GM23248 (cell line): ENCODE measurements at regions not wholly inside any gene's neighbourhood (a gene's known extent, or its start where the extent isn't known, plus 50 kb on each side); places are given as distances from the start of the nearest gene placed in this dataset.

Source experiments
- DNase-seq: peaks from one replicate; pipeline ENCODE4 v3.0.0-alpha.2; 2015
- H2AFZ ChIP-seq: fragments of 200-600 bp; sonication (generic); 2 replicates; pipeline ENCODE4 v1.6.1; 2016; ENCODE audit warnings: antibody characterized with exemption
- H3F3A ChIP-seq: fragments of 200-600 bp; sonication (generic); 2 replicates; pipeline ENCODE4 v1.6.1; 2016; ENCODE audit warnings: mild to moderate bottlenecking, antibody characterized with exemption, mixed run types; ENCODE audit not compliant: insufficient read depth
- H3K27ac ChIP-seq: fragments of 200-600 bp; sonication (generic); 2 replicates; pipeline ENCODE4 v1.5.1; 2016; ENCODE audit warnings: mild to moderate bottlenecking
- H3K27me3 ChIP-seq: fragments of 200-600 bp; sonication (generic); replicated peaks from 2 replicates; pipeline ENCODE4 v1.6.1; 2016; ENCODE audit warnings: mild to moderate bottlenecking; ENCODE audit not compliant: insufficient read depth
- H3K36me3 ChIP-seq: fragments of 200-600 bp; sonication (generic); 2 replicates; pipeline ENCODE4 v1.6.1; 2016; ENCODE audit warnings: low read depth, mild to moderate bottlenecking
- H3K4me1 ChIP-seq: fragments of 200-600 bp; sonication (generic); 2 replicates; pipeline ENCODE4 v1.6.1; 2016; ENCODE audit warnings: mild to moderate bottlenecking; ENCODE audit not compliant: insufficient read depth
- H3K4me2 ChIP-seq: fragments of 200-600 bp; sonication (generic); one replicate; pipeline ENCODE4 v1.6.1; 2016; ENCODE audit warnings: mild to moderate bottlenecking; ENCODE audit not compliant: unreplicated experiment
- H3K4me3 ChIP-seq: fragments of 200-600 bp; sonication (generic); 2 replicates; pipeline ENCODE4 v1.5.1; 2016; ENCODE audit warnings: mild to moderate bottlenecking
- H3K79me2 ChIP-seq: fragments of 200-600 bp; sonication (generic); 2 replicates; pipeline ENCODE4 v1.6.1; 2016; ENCODE audit warnings: mild to moderate bottlenecking; ENCODE audit not compliant: insufficient read depth
- H3K9ac ChIP-seq: fragments of 200-600 bp; sonication (generic); 2 replicates; pipeline ENCODE4 v1.6.1; 2016; ENCODE audit warnings: mild to moderate bottlenecking
- H3K9me2 ChIP-seq: fragments of 200-600 bp; sonication (generic); 2 replicates; pipeline ENCODE4 v1.6.1; 2016; ENCODE audit warnings: mixed run types, mild to moderate bottlenecking, moderate library complexity; ENCODE audit not compliant: insufficient read depth
- H3K9me3 ChIP-seq: fragments of 200-600 bp; sonication (generic); one replicate; pipeline ENCODE4 v1.6.1; 2017; ENCODE audit warnings: low read depth
- H4K20me1 ChIP-seq: fragments of 200-600 bp; sonication (generic); 2 replicates; pipeline ENCODE4 v1.6.0; 2016; ENCODE audit not compliant: insufficient read depth
- EZH2 ChIP-seq: fragments of 200-600 bp; sonication (generic); IDR thresholded peaks from 2 replicates; pipeline ENCODE4 v1.6.1; 2018; ENCODE audit warnings: antibody characterized with exemption, mild to moderate bottlenecking; ENCODE audit not compliant: insufficient read depth, poor library complexity, severe bottlenecking
- EZH2phosphoT487 ChIP-seq: fragments of 200-600 bp; sonication (generic); IDR thresholded peaks from 2 replicates; pipeline ENCODE4 v1.6.1; 2018; ENCODE audit warnings: antibody characterized with exemption, moderate library complexity, mild to moderate bottlenecking, low read depth; ENCODE audit not compliant: insufficient read depth
- WGBS, 2 experiments: methylation state at CpG; one replicate each; pipeline ENCODE4 v1.1.6; 2015 to 2017; ENCODE audit warnings: low lambda C conversion rate in 2 of 2, low coverage in 1 of 2; ENCODE audit errors: missing lambda C conversion rate in 2 of 2; 5-methylcytosine and 5-hydroxymethylcytosine counted together
- in situ Hi-C: fragments of 300-500 bp; cut with MboI; formaldehyde crosslinking; loops from 2 replicates; pipeline ENCODE4 v1.15.0; 2020

DNA sequence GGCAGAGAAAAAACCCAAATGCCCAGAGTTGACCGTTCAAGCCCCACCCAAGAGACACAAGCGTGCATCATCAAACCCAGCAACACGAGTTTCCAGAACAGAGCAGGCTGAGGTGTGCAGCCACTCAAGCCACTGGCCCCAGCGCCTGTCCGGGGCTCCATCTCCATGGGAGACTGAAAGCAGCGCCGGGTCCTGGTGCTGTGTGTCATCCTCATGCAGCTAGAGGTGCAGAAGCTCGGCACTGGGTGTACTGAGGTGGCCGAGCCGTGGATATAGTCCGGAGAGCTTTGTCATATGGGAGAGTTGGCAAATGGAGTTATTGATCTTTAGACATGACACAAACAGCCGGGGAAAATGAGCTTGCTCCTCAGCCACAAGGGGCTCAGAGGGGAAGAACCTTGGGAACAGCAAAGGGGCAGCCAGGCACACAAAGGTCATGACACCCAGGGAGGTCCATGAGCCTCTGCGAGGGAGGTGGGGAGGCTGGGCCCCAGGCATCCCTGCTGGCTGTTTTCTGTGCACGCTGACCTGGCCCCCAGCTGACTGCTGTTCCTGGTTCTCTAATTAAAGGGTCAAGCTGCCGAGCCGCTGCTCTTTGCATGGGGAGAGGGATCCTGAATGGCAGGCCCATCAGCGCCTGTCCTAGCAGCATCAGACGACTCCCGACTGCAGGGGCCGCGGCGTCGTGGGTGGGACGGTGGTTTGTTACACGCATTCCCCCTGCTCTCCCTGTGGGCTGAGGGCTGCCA, 145.4 kb upstream of the SFSWAP start:
- Histone ChIP-seq H3K9me3 (no peaks in the 10 kb centered on the region), H3K4me1 (no peaks in the 10 kb centered on the region), H4K20me1 (no peaks in the 10 kb centered on the region), H3K79me2 (no peaks in the 10 kb centered on the region), H3K4me2 (no peak overlapping the region), H3K9ac (no peak overlapping the region), H3K27me3 (no peaks in the 10 kb centered on the region), H3K27ac (no peak overlapping the region), H3K9me2 (no peaks in the 10 kb centered on the region), H2AFZ (no peak overlapping the region), H3F3A (no peaks in the 10 kb centered on the region), H3K4me3 (no peak overlapping the region), H3K36me3 (no peaks in the 10 kb centered on the region)
- in situ Hi-C loops: no loop called here
- WGBS, 2 experiments: 46 to 53% methylated on average over 25 of the region's 25 CpGs
- no peak for DNase-seq
- TF ChIP-seq EZH2phosphoT487 (no peak), EZH2 (no peak)

DNA sequence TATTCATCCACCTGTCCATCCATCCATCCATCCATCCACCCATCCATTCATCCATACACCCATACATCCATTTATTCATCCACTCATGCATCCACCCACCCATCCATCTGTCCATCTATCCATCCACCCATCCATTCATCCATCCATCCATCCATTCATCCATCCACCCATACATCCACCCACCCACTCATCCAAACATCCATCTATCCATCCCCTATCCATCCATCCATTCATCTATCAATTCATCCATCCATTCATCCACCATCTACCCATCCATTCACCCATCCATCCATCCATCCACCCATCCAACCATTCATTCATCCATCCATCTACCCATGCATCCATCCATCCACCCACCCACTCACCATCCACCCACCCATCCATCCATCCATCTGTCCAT, 142.6 kb upstream of the SFSWAP start:
- Histone ChIP-seq H3K4me2 (no peak overlapping the region), H3K27me3 (no peaks in the 10 kb centered on the region), H3F3A (no peaks in the 10 kb centered on the region), H3K4me1 (no peaks in the 10 kb centered on the region), H3K9ac (no peak overlapping the region), H3K27ac (no peak overlapping the region), H4K20me1 (no peaks in the 10 kb centered on the region), H3K9me2 (no peaks in the 10 kb centered on the region), H3K9me3 (no peaks in the 10 kb centered on the region), H3K79me2 (no peaks in the 10 kb centered on the region), H3K4me3 (no peak overlapping the region), H3K36me3 (no peaks in the 10 kb centered on the region), H2AFZ (no peak overlapping the region)
- TF ChIP-seq EZH2phosphoT487 (no peak), EZH2 (no peak)
- in situ Hi-C loops: no loop called here
- no peak for DNase-seq

DNA sequence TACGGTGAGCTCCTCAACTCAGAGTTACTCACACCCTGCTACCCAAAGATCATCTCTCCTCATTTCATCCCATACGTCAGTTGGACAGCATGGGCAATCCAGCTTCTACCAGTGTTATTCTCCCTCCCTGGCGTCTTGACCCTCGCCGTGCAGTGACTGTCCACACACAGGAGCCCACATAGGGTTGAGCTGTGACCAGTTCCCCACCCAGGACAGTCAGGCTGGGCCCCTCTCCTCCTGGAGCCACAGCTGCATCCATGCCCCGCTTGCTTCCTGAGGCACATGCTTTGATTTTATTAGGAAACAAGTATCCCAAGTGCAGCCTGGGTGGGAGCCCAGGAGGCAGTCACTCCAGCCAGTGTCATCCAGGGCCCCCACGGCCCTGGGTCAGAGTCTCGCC, 140.3 kb upstream of the SFSWAP start:
- no peaks in the 10 kb centered on the region for H3K36me3 ChIP-seq
- no peak overlapping the region for H3K4me2 ChIP-seq
- no peaks in the 10 kb centered on the region for H3K27me3 ChIP-seq
- DNase-seq: no peak
- H3K27ac ChIP-seq: no peak overlapping the region
- H3F3A ChIP-seq: no peaks in the 10 kb centered on the region
- WGBS, 2 experiments: 51 to 61% methylated on average over 8 of the region's 8 CpGs
- in situ Hi-C loops: no loop called here
- H3K79me2 ChIP-seq: no peaks in the 10 kb centered on the region
- no peaks in the 10 kb centered on the region for H4K20me1 ChIP-seq
- no peak overlapping the region for H3K9ac ChIP-seq
- no peak overlapping the region for H3K4me3 ChIP-seq
- H2AFZ ChIP-seq: no peak overlapping the region
- H3K9me3 ChIP-seq: no peaks in the 10 kb centered on the region
- H3K4me1 ChIP-seq: no peaks in the 10 kb centered on the region
- TF ChIP-seq EZH2 (no peak), EZH2phosphoT487 (no peak)
- no peaks in the 10 kb centered on the region for H3K9me2 ChIP-seq

- Histone ChIP-seq H4K20me1 (no peaks in the 10 kb centered on the region), H3K9ac (no peak overlapping the region), H3K79me2 (no peaks in the 10 kb centered on the region), H2AFZ (no peak overlapping the region), H3K9me3 (no peaks in the 10 kb centered on the region), H3K9me2 (no peaks in the 10 kb centered on the region), H3K27me3 (no peaks in the 10 kb centered on the region), H3K4me2 (no peak overlapping the region), H3K4me3 (no peak overlapping the region), H3K36me3 (no peaks in the 10 kb centered on the region), H3K27ac (no peak overlapping the region), H3K4me1 (no peaks in the 10 kb centered on the region), H3F3A (no peaks in the 10 kb centered on the region)
- in situ Hi-C loops: no loop called here
- TF ChIP-seq EZH2: no peak
- no peak for TF ChIP-seq EZH2phosphoT487
- DNase-seq: no peak
- 27 to 36% methylated on average over 4 to 6 of the region's 6 CpGs for WGBS, 2 experiments
Observed at GRCh38 chr12:131571827-131572226, 139.1 kb upstream of the SFSWAP start.

- Histone ChIP-seq H3F3A (no peaks in the 10 kb centered on the region), H3K36me3 (no peaks in the 10 kb centered on the region), H3K4me3 (no peak overlapping the region), H3K9me3 (no peaks in the 10 kb centered on the region), H3K4me1 (no peaks in the 10 kb centered on the region), H3K79me2 (no peaks in the 10 kb centered on the region), H2AFZ (no peak overlapping the region), H3K9me2 (no peaks in the 10 kb centered on the region), H3K4me2 (no peak overlapping the region), H4K20me1 (no peaks in the 10 kb centered on the region), H3K9ac (no peak overlapping the region), H3K27me3 (no peaks in the 10 kb centered on the region; the same call in 1 of the 2 replicates), H3K27ac (no peak overlapping the region)
- in situ Hi-C loops: no loop called here
- 60% methylated on average over 15 of the region's 15 CpGs for WGBS, 2 experiments
- no peak for TF ChIP-seq EZH2
- TF ChIP-seq EZH2phosphoT487: no peak
- no peak for DNase-seq
Observed at GRCh38 chr12:131572626-131573025, 138.3 kb upstream of the SFSWAP start.
